Ishikawa (cell line): ENCODE measurements at regions not wholly inside any gene's neighbourhood (a gene's known extent, or its start where the extent isn't known, plus 50 kb on each side); places are given as distances from the start of the nearest gene placed in this dataset.

Experiments used
- CEBPB ChIP-seq: IDR thresholded peaks from 2 replicates; pipeline ENCODE4 v1.6.1; 2012
- CREB1 ChIP-seq: IDR thresholded peaks from 2 replicates; pipeline ENCODE4 v1.6.1; 2012; ENCODE audit warnings: low read depth
- EGR1 ChIP-seq: IDR thresholded peaks from 2 replicates; pipeline ENCODE4 v1.6.1; 2012
- EP300 ChIP-seq: IDR thresholded peaks from 2 replicates; pipeline ENCODE4 v1.6.1; 2012; ENCODE audit warnings: borderline replicate concordance
- FOXM1 ChIP-seq: IDR thresholded peaks from 2 replicates; pipeline ENCODE4 v1.6.1; 2012; ENCODE audit warnings: low read depth, borderline replicate concordance
- MAX ChIP-seq: IDR thresholded peaks from 2 replicates; pipeline ENCODE4 v1.6.1; 2012
- NFIC ChIP-seq: IDR thresholded peaks from 2 replicates; pipeline ENCODE4 v1.6.1; 2012
- RAD21 ChIP-seq: IDR thresholded peaks from 2 replicates; pipeline ENCODE4 v1.6.1; 2012; ENCODE audit warnings: low read depth
- REST ChIP-seq: IDR thresholded peaks from 2 replicates; pipeline ENCODE4 v1.6.1; 2012; ENCODE audit warnings: low read depth, mild to moderate bottlenecking
- TAF1 ChIP-seq: IDR thresholded peaks from 2 replicates; pipeline ENCODE4 v1.6.1; 2012; ENCODE audit warnings: low read depth, mild to moderate bottlenecking
- TCF12 ChIP-seq: IDR thresholded peaks from 2 replicates; pipeline ENCODE4 v1.6.1; 2012; ENCODE audit warnings: low read depth
- TEAD4 ChIP-seq: IDR thresholded peaks from 2 replicates; pipeline ENCODE4 v1.6.1; 2012
- USF1 ChIP-seq: IDR thresholded peaks from 2 replicates; pipeline ENCODE4 v1.6.1; 2012
- YY1 ChIP-seq: IDR thresholded peaks from 2 replicates; pipeline ENCODE4 v1.6.1; 2012; ENCODE audit warnings: low read depth
- ZBTB7A ChIP-seq: IDR thresholded peaks from 2 replicates; pipeline ENCODE4 v1.6.1; 2012; ENCODE audit warnings: low read depth

GRCh38 chr1:87452648-87453047 lies 124.0 kb downstream of the LMO4 start:
- TF ChIP-seq FOXM1 (no peak), RAD21 (no peak), REST (no peak), EGR1 (no peak), TCF12 (no peak), USF1 (no peak), NFIC (no peak), ZBTB7A (no peak), YY1 (no peak), TAF1 (no peak), MAX (no peak), EP300 (no peak), TEAD4 (no peak), CREB1 (no peak), CEBPB (no peak)

- TF ChIP-seq FOXM1: no peak
- no peak for TF ChIP-seq TEAD4
These were observed 128.7 kb downstream of the LMO4 start for GRCh38 chr1:87457408-87457807.

GRCh38 chr1:87462894-87463293 lies 134.2 kb downstream of the LMO4 start:
- TF ChIP-seq FOXM1: no peak
- no peak for TF ChIP-seq TAF1
- TF ChIP-seq RAD21: no peak
- no peak for TF ChIP-seq YY1
- TF ChIP-seq EP300: no peak
- TF ChIP-seq NFIC: no peak
- no peak for TF ChIP-seq EGR1
- no peak for TF ChIP-seq CREB1
- TF ChIP-seq CEBPB: no peak
- no peak for TF ChIP-seq USF1
- TF ChIP-seq TCF12: no peak
- TF ChIP-seq REST: no peak
- no peak for TF ChIP-seq MAX
- no peak for TF ChIP-seq ZBTB7A
- TF ChIP-seq TEAD4: no peak

- TF ChIP-seq CREB1 (no peak), TEAD4 (no peak), MAX (no peak), CEBPB (no peak), EP300 (no peak), NFIC (no peak), TCF12 (no peak), RAD21 (no peak), USF1 (no peak), REST (no peak), TAF1 (no peak), ZBTB7A (no peak), EGR1 (no peak)
These were observed 135.4 kb downstream of the LMO4 start for GRCh38 chr1:87464022-87464490.
